Transverse colon (tissue), 4 donors: ENCODE measurements at regions not wholly inside any gene's neighbourhood (a gene's known extent, or its start where the extent isn't known, plus 50 kb on each side); places are given as distances from the start of the nearest gene placed in this dataset.

Experiments
- DNase-seq: peaks from one replicate; pipeline ENCODE4 v3.0.0-alpha.2; 2019
- H3K27ac ChIP-seq, 4 donors: fragments of 200-600 bp; sonication (generic); 2 replicates each; pipeline ENCODE4 v1.5.1; 2016 to 2018; ENCODE audit warnings: inconsistent platforms in 4 of 4
- H3K27me3 ChIP-seq: fragments of 200-600 bp; sonication (generic); 2 replicates; pipeline ENCODE4 v1.5.1; 2017; ENCODE audit warnings: inconsistent platforms
- H3K36me3 ChIP-seq, 4 donors: fragments of 200-600 bp; sonication (generic); 2 replicates each; pipeline ENCODE4 v1.5.1; 2017 to 2019; ENCODE audit warnings: inconsistent platforms in 4 of 4
- H3K4me1 ChIP-seq, 4 donors: fragments of 200-600 bp; sonication (generic); 2 replicates each; pipeline ENCODE4 v1.5.1; 2017 to 2020; ENCODE audit warnings: inconsistent platforms in 4 of 4
- H3K4me3 ChIP-seq, 4 donors: fragments of 200-600 bp; sonication (generic); 1 replicate in 1 of 4; 2 replicates in 3 of 4; pipeline versions ENCODE4 v1.5.1 to v1.6.1; 2017 to 2019; ENCODE audit warnings: inconsistent platforms in 4 of 4
- H3K9me3 ChIP-seq, 2 donors: fragments of 200-600 bp; sonication (generic); 2 replicates each; pipeline ENCODE4 v1.5.1; 2017 to 2019; ENCODE audit warnings: inconsistent platforms in 2 of 2
- CTCF ChIP-seq, 5 experiments: fragments of 200-600 bp in 3 of 5; fragments of 450-650 bp in 2 of 5; sonication (generic) in 3 of 5; IDR thresholded peaks; 1 replicate in 2 of 5; 2 replicates in 3 of 5; pipeline ENCODE4 v1.5.1; 2016 to 2017; ENCODE audit warnings: antibody characterized with exemption in 5 of 5, inconsistent platforms in 3 of 5, mild to moderate bottlenecking in 2 of 5, moderate library complexity in 1 of 5
- EP300 ChIP-seq: sonication (generic); formaldehyde crosslinking; IDR thresholded peaks from one replicate; pipeline ENCODE4 v1.6.1; 2017; ENCODE audit warnings: antibody characterized with exemption, low read depth
- POLR2A ChIP-seq: fragments of 450-650 bp; IDR thresholded peaks from one replicate; pipeline ENCODE4 v1.6.1; 2016; ENCODE audit warnings: antibody characterized with exemption, mild to moderate bottlenecking, moderate library complexity
- POLR2AphosphoS5 ChIP-seq, 3 donors: sonication (generic); formaldehyde crosslinking; IDR thresholded peaks; one replicate each; pipeline ENCODE4 v1.6.1; 2016; ENCODE audit warnings: antibody characterized with exemption in 3 of 3
- WGBS, 2 donors: methylation state at CpG; one replicate each; pipeline ENCODE4 v1.1.5; 2018; ENCODE audit warnings: low coverage in 1 of 2; 5-methylcytosine and 5-hydroxymethylcytosine counted together
- in situ Hi-C, 4 donors: fragments of 200-750 bp; cut with MboI; loops; one replicate each; pipeline versions ENCODE4 v1.15.0 to v1.15.1; 2017; ENCODE audit warnings: low sequenced_read_pairs in 3 of 4, low pct_ligation_motif_present in 1 of 4, low pct_unique_long_range_greater_than_20kb in 1 of 4
- intact Hi-C: fragments of 100-400 bp; cut with DNase I; formaldehyde crosslinking; loops from one replicate; pipeline ENCODE4 v1.15.1; 2023; ENCODE audit warnings: low total_unique reads

GRCh38 chr19:28150129-28150528 is 1062.8 kb downstream of the UQCRFS1 start:
- Histone ChIP-seq H3K9me3 (no peaks in the 10 kb centered on the region), H3K27ac (no peak overlapping the region), H3K27me3 (no peaks in the 10 kb centered on the region), H3K4me3 (no peak overlapping the region), H3K36me3 (no peaks in the 10 kb centered on the region), H3K4me1 (no peaks in the 10 kb centered on the region)
- no peak for DNase-seq
- in situ Hi-C loops, result no loop called here
- TF ChIP-seq POLR2A (no peak), EP300 (no peak), POLR2AphosphoS5 (IDR thresholded peaks at IDR 0.05) (no peak), CTCF (IDR thresholded peaks at IDR 0.05) (no peak)
- 80 to 90% methylated on average over 1 to 5 of the region's 5 CpGs for WGBS, 2 donors
- intact Hi-C loops, result no loop called here

- H3K27me3 ChIP-seq, result no peaks in the 10 kb centered on the region
Measured at GRCh38 chr19:28148554-28148953, 1064.4 kb downstream of the UQCRFS1 start.

GRCh38 chr19:28142258-28142657 is 1070.7 kb downstream of the UQCRFS1 start:
- intact Hi-C loops (no loop called here), in situ Hi-C loops (no loop called here)
- no peak for DNase-seq
- no peak for TF ChIP-seq EP300
- TF ChIP-seq POLR2AphosphoS5 (IDR thresholded peaks at IDR 0.05), result no peak
- TF ChIP-seq CTCF (IDR thresholded peaks at IDR 0.05), result no peak
- TF ChIP-seq POLR2A, result no peak
- WGBS, 2 donors, result 55 to 83% methylated on average over 1 of the region's 1 CpG
- no peaks in the 10 kb centered on the region for H3K4me1 ChIP-seq
- H3K4me3 ChIP-seq, result no peak overlapping the region
- H3K27ac ChIP-seq, result no peak overlapping the region
- H3K27me3 ChIP-seq, result no peaks in the 10 kb centered on the region
- H3K9me3 ChIP-seq, result no peaks in the 10 kb centered on the region
- H3K36me3 ChIP-seq, result no peaks in the 10 kb centered on the region

More at GRCh38 chr19:28148554-28148953, 1064.4 kb downstream of the UQCRFS1 start:
- no peak for DNase-seq
- Histone ChIP-seq H3K4me3 (no peak overlapping the region), H3K9me3 (no peaks in the 10 kb centered on the region), H3K36me3 (no peaks in the 10 kb centered on the region), H3K4me1 (no peaks in the 10 kb centered on the region), H3K27ac (no peak overlapping the region)
- TF ChIP-seq EP300 (no peak), CTCF (IDR thresholded peaks at IDR 0.05) (no peak), POLR2A (no peak), POLR2AphosphoS5 (IDR thresholded peaks at IDR 0.05) (no peak)
- intact Hi-C loops (no loop called here), in situ Hi-C loops (no loop called here)
- WGBS, 2 donors, result 77 to 85% methylated on average over 2 to 3 of the region's 3 CpGs

GRCh38 chr19:28140201-28140600 is 1072.8 kb downstream of the UQCRFS1 start:
- intact Hi-C loops, result no loop called here
- no peaks in the 10 kb centered on the region for H3K9me3 ChIP-seq
- H3K4me3 ChIP-seq, result no peak overlapping the region
- no peaks in the 10 kb centered on the region for H3K36me3 ChIP-seq
- in situ Hi-C loops, result no loop called here
- TF ChIP-seq POLR2A (no peak), POLR2AphosphoS5 (IDR thresholded peaks at IDR 0.05) (no peak), EP300 (no peak), CTCF (IDR thresholded peaks at IDR 0.05) (no peak)
- H3K4me1 ChIP-seq, result no peaks in the 10 kb centered on the region
- no peaks in the 10 kb centered on the region for H3K27me3 ChIP-seq
- DNase-seq, result no peak
- H3K27ac ChIP-seq, result no peak overlapping the region
- 54 to 63% methylated on average over 4 of the region's 4 CpGs for WGBS, 2 donors
